Activated CD4-positive, alpha-beta T cell treated with anti-CD3 and anti-CD28 coated beads, Interleukin-2, amount 50 U/mL, for 4 hours (primary cell): ENCODE measurements at regions not wholly inside any gene's neighbourhood (a gene's known extent, or its start where the extent isn't known, plus 50 kb on each side); places are given as distances from the start of the nearest gene placed in this dataset.

Experiments used
- DNase-seq, 2 experiments: peaks; one replicate each; pipeline ENCODE4 v3.0.0-alpha.2; 2020

DNA sequence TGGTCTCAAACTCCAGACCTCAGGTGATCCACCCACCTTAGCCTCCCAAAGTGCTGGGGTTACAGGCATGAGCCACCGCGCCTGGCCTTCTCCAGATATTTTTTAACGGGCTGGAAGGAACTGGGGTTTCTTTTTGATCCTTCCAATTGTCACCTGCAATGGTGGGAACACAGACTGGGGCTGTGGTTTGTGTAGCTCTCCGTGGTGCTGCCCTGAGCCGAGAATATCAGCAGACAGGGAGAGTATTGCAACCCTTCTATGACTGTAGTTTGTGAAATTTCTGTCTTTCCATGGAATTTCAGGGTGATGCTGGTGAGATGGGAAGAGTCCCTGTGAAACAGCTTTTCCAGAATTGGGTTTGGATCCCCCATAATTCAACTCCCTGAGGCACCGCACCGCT, 263.5 kb downstream of the ENGASE start:
- no peak for DNase-seq

DNA sequence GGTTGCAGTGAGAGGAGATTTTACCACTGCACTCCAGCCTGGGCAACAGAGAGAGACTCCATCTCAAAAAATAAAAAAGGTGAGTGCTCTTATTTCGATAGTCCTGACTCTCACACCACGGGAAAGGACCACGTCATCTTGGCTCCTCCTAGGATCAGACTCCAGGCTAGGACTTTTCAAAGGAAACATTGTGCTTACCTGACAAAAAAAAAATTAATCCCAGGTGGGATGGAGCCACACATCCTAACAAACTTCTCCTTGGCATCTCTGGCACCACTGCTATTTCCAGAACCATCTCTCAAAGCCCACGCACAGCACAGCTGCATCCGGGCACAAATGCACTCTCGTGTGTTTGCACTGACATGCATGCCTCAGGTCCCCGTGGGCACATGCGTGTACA, 262.4 kb downstream of the ENGASE start:
- no peak for DNase-seq

DNA sequence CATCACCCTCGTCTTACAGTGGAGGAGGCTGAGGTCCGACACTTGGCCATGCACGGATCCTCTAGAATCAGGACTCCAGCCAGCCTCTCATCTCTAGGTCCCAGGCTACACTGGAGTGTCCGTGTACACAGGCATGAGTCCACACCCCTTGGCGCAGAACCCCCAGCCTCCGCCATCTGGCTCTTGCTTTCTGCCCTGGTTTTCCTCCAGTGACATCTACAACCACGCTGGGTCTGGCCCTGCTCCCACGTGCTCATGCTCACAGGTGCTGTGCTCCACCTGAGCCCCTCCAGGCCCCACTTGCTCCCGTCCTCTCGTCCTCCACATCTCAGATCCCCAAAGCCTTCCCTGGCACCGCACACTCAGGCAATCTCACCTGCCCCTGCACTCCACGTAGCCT, 260.8 kb downstream of the ENGASE start:
- no peak for DNase-seq

GRCh38 chr17:79332011-79332554, 257.5 kb downstream of the ENGASE start:
- DNase-seq = no peak

DNA sequence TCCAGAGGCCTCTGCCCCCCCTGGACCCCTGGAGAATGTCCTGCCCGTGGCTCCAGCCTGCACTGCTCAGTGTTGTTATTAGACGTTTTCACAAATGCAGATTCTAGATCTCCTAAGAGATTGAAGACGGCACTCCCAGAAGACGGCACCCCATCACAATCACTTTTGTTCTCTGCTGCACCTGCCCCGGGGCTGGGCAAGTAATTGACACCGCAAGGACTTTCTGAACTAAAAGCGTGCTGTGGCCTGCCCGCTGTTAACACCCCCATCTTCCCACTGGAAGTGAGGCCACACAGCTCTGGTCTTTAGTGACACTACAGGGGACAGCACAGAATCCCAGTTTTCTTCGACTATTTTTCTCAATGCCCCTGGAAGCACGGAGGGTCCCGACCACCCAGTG, 256.9 kb downstream of the ENGASE start:
- DNase-seq = no peak

DNA sequence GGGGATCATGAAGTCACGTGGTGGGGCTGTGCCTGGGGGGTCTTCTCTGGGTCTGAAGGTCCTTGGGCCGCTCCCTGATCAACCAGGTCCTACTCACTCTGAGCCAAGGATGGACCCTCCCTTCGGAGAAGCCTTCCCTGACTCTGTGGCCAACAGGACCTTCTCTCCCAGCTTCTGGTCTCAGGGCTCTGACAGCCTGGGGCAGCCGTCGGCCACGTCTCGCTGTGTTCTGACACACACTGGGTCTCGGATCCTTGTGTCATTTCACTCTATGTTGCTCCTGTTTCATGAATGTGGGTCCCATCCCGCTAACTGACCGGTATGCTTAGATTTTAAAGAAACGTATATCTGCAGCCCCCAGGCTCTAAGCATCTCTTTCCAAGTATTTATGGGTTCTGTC, 256.1 kb downstream of the ENGASE start:
- DNase-seq = no peak

DNA sequence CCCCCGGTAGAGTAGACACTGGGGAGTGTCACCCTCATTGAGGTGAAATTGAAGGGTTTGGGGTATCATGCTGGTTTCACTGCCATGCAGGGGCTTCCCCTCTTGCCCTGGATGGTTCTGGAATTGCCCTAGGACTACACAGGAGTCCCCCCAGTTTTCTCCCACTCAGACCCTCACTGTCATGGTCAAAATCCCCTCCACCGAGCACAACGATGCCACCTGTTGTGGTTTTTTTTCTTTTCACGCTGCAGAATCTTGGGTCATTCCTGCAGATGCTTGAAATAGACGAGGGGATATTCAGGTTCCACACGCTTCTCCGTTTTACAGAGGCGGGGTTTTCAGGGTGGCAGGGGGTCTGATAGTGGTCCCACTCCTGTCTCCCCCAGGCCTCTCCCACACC, 255.6 kb downstream of the ENGASE start:
- DNase-seq = no peak

DNA sequence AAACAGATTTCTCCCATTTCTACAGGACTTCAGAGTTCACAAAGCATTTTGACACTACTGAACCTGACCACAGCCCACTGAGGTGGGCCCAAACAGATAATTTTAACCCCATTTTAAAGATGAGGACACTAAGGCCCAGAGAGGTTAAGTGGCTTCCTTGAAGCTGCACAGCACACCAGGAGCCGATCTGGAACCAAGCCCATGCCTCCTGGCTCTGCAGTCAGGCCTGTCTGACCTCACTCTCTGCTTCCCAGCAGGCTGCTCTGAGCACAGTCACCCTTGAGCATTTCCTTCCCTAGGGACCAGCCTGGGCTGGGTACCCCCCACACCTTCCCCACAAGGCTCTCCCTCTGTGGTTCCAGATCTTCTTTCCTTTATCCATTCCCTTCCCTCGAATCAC, 252.2 kb downstream of the ENGASE start:
- DNase-seq = no peak

DNA sequence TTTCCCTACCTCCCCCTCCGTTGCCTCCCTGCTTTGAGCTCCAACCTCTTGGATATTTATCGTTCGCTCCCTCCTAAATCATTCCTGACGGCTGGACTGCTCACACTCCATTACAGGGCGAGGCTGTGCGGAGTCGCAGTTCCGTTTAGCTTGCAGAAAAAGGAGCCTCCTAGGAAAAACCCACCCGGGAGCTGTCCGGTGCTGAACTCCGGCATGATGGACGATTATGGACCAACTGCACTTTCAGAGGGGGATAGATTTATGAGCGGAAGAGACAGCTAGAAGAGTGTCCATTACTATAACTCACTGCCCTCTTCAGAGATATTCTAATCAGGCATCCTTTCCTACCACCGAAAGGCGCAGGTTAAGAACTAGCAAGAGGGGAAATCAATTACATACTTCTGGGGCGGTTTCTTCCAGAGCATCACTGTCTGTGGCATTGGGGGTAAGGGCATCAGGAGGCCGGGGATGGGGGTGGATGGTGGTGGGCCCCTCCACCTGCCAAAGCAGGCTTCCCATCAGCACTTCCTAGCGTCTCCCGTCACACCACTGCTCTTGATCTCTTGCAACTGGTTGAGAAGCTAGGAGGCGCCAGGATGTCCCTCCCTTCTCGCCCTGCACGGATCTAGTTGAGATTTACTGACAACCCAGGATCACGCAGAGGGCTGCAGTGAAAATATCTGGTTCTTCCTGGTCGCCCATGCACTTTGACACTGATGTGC, 251.2 kb downstream of the ENGASE start:
- no peak for DNase-seq

DNA sequence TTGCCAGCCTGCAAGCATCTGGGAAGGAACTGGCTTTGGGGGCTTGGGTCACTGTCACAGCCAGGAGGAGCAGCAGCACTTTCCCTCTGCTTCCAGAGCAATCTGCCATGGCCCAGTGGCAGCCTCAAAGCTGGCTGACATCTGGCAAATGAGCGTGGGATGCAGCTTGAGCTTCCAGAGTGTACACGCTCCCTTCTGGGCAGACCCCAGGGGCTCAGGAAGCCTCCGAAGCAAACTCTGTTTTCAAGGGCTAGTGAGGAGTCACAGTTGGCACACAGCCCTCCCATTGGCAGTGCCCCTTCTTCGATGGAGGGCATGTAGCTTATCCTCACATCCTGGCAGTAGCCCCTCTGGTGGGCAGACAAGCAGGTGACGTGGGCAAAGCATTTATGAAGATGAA, 249.6 kb downstream of the ENGASE start:
- no peak for DNase-seq

GRCh38 chr17:79323566-79323965, 248.9 kb downstream of the ENGASE start:
- DNase-seq = no peak

- DNase-seq = no peak
Measured at GRCh38 chr17:79322211-79323123, 247.8 kb downstream of the ENGASE start.

GRCh38 chr17:79320331-79320730, 245.7 kb downstream of the ENGASE start:
- no peak for DNase-seq

DNA sequence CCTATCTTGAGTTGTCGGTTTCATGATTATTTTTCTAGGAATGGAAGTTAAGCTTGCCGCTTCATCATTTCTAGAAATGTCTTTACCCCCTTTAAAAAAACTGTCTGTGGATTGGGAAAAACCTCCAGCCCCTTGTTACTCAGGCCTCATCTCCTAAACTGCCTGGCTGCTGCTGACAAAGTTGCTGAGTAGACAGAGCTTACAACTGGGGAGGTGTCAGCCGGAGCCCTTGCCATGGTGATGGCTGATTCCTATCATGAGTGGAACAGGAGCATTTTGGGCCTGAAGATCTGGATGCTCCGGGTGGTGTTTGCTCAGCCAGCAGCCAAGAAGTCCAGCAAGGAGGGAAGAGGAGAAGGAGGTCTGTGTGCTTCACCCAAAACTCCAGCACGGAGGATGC, 243.3 kb downstream of the ENGASE start:
- no peak for DNase-seq

GRCh38 chr17:79316805-79317204, 242.2 kb downstream of the ENGASE start:
- DNase-seq = no peak

DNA sequence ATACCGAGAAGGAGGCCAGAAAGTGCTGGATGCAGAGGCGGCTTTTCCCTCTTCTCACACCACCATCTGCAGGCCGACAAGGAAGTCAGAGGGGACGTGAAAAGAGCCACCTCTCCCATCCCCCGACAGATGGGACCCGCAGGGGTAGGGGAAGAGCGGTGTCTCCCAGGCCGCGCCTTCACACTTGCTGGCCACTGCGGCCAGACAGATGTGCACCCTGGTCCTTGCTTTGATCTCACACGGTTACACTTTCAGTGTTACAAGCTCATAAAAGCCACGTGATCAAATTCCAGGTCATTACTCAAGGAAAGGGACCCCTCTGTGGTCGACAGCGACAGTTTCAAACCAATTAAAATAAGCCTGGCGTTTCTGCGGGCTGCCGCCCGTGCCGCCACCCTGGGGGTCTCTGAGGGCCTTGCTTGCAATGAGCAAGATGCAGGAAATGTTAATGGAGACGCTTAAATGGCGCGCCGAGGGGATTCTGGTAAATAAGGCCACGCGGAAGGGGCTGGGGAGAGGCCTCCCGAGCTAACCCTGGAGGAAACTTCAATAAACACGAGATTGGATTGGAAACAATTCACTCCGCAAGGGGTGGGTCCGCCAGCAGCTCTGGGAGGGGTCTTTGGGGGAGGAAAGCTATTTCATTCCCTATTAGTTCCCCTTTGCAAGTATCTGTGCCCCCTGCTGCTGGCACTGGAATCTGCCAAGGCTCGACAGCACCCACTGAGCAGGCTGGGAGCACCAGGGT, 240.9 kb downstream of the ENGASE start:
- DNase-seq = no peak

GRCh38 chr17:79314617-79315357, 240.2 kb downstream of the ENGASE start:
- DNase-seq = no peak

DNA sequence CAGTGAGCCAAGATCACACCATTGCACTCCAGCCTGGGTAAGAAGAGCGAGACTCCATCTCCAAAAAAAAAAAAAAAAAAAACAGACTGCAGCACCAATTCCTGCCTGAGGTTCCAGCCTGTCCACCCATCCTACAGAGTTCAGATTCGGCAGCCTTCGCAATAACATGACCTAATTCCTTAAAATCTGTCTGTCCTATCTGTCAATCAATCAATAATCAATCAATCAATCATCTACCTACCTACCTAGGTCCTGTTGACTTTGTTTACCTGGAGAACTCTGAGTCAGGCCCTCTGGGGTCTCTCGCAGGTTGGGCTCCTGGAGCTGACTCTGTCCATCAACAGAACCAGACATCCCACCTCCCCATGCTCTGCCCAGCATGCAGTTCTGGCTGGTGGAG, 236.7 kb downstream of the ENGASE start:
- no peak for DNase-seq

- no peak for DNase-seq
Measured at GRCh38 chr17:79306424-79307318, 232.0 kb downstream of the ENGASE start.

- DNase-seq = no peak
Measured at GRCh38 chr17:79305768-79306423, 231.3 kb downstream of the ENGASE start.

- DNase-seq = no peak
Measured at GRCh38 chr17:79305376-79305767, 230.7 kb downstream of the ENGASE start.
